ENCODE measurements at regions not wholly inside any gene's neighbourhood (a gene's known extent, or its start where the extent isn't known, plus 50 kb on each side); places are given as distances from the start of the nearest gene placed in this dataset.

DNA sequence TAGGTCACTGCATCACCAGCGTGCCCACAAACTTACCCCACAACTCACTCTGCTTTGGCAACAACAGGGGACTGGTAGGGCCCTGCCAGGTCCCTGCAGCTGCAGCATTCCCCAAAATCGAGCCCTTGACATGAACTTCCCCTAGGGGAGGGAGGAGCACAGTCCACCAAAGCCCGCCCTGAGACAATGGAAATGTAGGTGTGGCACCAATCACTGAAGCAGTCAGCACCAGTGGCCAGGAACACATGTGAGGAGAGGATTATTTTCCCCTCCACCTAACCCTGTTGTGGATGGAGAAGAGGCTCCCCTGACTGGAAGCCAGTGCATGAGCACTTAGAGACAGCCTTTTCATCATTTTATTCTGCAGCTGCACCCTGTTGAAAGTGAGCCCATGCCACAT lies 573.8 kb downstream of the SOX5 start:
- TF ChIP-seq EZH2 (IDR thresholded peaks at IDR 0.05; ENCODE audit: insufficient read depth, poor library complexity, severe bottlenecking) (no peak), EZH2phosphoT487 (IDR thresholded peaks at IDR 0.05; ENCODE audit: insufficient read depth, low read depth) (no peak)

Measured in GM23248 (cell line).